ENCODE measurements at regions not wholly inside any gene's neighbourhood (a gene's known extent, or its start where the extent isn't known, plus 50 kb on each side); places are given as distances from the start of the nearest gene placed in this dataset.

- TF ChIP-seq MLXIP (CRISPR knock-in tag; IDR thresholded peaks at IDR 0.05; ENCODE audit: borderline replicate concordance), result no peak
- TF ChIP-seq ZNF614 (CRISPR knock-in tag; IDR thresholded peaks at IDR 0.05; ENCODE audit: borderline replicate concordance), result no peak
- TF ChIP-seq ZNF766 (CRISPR knock-in tag; IDR thresholded peaks at IDR 0.05; ENCODE audit: borderline replicate concordance), result no peak
- no peak for TF ChIP-seq KLF11 (CRISPR knock-in tag; IDR thresholded peaks at IDR 0.05)
- TF ChIP-seq TBL1XR1 (IDR thresholded peaks at IDR 0.05; ENCODE audit: borderline replicate concordance, low read length, partially characterized antibody), result no peak
- no peak for TF ChIP-seq KMT2A (CRISPR knock-in tag; IDR thresholded peaks at IDR 0.05)
- no peak for TF ChIP-seq NBN (conservative IDR thresholded peaks at IDR 0.05)
- no peak for TF ChIP-seq HNF1A (IDR thresholded peaks at IDR 0.05; ENCODE audit: low read depth)
- no peak; the same call in 1 of the 2 replicates for TF ChIP-seq HNF1A (CRISPR knock-in tag; IDR thresholded peaks at IDR 0.05; ENCODE audit: borderline replicate concordance)
- TF ChIP-seq MIXL1 (CRISPR knock-in tag; IDR thresholded peaks at IDR 0.05), result no peak
- no peak for TF ChIP-seq ZC3H4 (CRISPR knock-in tag; IDR thresholded peaks at IDR 0.05; ENCODE audit: borderline replicate concordance)
- no peak for TF ChIP-seq DNMT1 (CRISPR knock-in tag; IDR thresholded peaks at IDR 0.05)
- TF ChIP-seq NFRKB (IDR thresholded peaks at IDR 0.05), result no peak
- TF ChIP-seq NKX3-1 (CRISPR knock-in tag; IDR thresholded peaks at IDR 0.05), result no peak
- TF ChIP-seq TOE1 (CRISPR knock-in tag; IDR thresholded peaks at IDR 0.05), result no peak
- TF ChIP-seq ZBTB33 (CRISPR knock-in tag; IDR thresholded peaks at IDR 0.05), result no peak
- TF ChIP-seq ZNF350 (CRISPR knock-in tag; IDR thresholded peaks at IDR 0.05; ENCODE audit: borderline replicate concordance, low read depth), result no peak
- TF ChIP-seq ZNF292 (CRISPR knock-in tag; IDR thresholded peaks at IDR 0.05; ENCODE audit: borderline replicate concordance, low read depth), result no peak
- TF ChIP-seq ZBTB14 (CRISPR knock-in tag; IDR thresholded peaks at IDR 0.05), result no peak
- no peak for TF ChIP-seq ZNF709 (CRISPR knock-in tag; IDR thresholded peaks at IDR 0.05)
- TF ChIP-seq GFI1 (CRISPR knock-in tag; IDR thresholded peaks at IDR 0.05; ENCODE audit: borderline replicate concordance), result no peak
These were observed 92.1 kb upstream of the NEDD9 start (continued) for GRCh38 chr6:11324453-11325015.

Measured in HepG2 (cell line).